ENCODE measurements at regions not wholly inside any gene's neighbourhood (a gene's known extent, or its start where the extent isn't known, plus 50 kb on each side); places are given as distances from the start of the nearest gene placed in this dataset.

DNA sequence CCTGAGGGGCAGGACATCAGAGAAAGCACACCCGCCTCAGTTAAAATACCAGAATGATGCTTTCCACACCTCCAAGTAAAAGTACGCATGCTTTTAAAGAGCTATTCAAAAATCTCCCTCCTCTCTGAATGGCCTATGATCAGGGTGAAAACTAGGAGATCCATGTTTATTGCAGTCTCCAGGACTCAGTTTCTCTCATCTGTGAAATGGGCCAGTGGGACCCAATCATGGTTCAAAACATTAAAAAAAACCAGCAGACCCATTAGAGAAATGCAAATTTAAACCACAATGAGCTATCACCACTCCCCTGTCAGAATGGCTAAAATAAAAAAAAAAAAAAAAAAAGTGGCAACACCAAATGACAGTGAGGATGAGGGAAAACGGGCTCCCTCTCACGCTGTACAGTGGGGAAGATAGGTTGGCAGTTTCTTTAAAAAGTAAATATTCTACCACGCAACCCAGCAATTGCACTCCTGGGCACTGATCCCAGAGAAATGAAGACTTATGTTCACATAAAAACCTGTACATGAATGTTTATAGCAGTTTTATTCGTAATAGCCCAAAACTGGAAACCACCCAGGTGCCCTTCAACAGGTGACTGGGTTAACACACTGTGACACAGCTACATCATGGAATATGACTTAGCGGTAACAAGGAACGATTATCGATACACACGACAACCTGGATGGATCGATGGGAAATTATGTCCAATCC is 242.7 kb downstream of the MN1 start:
- no peak for DNase-seq

DNA sequence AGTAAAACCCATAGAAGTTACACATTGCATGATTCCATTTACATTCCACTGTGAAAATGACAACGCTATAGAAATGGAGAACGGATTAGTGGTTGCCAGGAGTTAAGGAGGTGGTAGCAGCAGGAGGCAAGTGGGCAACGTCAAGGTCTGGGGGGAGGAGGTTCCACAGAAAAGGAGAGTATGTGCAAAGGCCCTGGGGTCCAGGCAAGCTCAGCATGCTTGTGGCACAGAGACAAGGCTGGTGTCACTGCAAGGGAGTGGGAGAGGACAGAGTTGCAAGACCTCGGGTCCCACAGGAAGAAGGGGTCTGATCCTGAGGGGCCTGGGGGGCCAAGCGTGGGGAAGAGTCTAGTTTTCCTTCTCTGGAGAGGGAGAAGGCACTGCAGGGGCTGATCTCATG is 240.8 kb downstream of the MN1 start:
- DNase-seq = no peak

DNA sequence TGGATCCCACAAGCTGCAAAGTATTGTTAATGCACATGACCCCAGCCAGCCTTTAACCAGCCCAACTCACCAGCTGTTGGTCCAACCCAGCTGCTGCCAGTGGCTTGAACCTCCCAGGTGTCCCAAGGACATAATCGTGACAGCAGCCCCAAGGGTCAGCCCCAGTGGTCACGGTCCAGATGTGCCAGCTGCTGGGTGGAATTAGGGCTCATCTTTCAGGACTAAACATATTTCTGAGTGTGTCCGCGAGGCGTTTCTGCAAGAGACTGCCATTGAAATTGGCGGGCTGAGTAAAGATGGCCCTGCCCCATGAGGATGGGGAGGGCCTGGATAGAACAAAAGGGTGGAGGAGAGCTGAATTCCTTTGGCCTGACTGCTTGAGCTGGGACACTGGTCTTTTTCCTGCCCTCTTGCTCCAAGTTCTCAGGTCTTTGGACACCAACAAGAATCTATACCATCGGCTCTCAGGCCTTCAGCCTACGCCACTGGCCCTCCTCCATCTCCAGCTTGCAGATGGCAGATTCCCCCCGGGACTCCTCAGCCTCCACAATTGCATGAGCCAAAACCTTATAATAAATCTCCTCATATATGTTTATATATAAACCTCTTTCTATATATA is 240.2 kb downstream of the MN1 start:
- no peak for DNase-seq

GRCh38 chr22:27564806-27565205 is 236.8 kb downstream of the MN1 start:
- peak; percentile 25 for DNase-seq

GRCh38 chr22:27566602-27567001 is 235.0 kb downstream of the MN1 start:
- DNase-seq = no peak

- no peak for DNase-seq
Measured at GRCh38 chr22:27568265-27568664, 233.3 kb downstream of the MN1 start.

GRCh38 chr22:27571463-27572277 is 229.9 kb downstream of the MN1 start:
- no peak for DNase-seq

DNA sequence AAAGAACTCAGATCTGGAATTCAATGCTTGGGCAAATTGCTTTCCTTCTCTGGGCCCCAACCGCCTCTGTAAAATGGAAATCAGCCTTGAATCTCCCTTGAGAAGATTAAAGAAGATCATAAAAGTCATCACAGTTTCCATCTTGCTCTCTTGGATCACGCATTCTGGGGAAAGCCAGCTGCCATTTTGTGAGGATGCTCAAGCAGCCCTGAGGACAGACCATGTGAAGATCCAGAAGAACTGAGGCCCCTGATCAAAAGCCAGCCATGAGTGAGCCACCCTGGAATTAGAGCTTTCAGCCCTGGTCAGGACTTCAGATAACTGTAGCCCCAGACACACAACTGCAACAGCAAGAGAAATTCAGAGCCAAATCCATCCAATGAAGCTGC is 229.3 kb downstream of the MN1 start:
- DNase-seq = no peak

DNA sequence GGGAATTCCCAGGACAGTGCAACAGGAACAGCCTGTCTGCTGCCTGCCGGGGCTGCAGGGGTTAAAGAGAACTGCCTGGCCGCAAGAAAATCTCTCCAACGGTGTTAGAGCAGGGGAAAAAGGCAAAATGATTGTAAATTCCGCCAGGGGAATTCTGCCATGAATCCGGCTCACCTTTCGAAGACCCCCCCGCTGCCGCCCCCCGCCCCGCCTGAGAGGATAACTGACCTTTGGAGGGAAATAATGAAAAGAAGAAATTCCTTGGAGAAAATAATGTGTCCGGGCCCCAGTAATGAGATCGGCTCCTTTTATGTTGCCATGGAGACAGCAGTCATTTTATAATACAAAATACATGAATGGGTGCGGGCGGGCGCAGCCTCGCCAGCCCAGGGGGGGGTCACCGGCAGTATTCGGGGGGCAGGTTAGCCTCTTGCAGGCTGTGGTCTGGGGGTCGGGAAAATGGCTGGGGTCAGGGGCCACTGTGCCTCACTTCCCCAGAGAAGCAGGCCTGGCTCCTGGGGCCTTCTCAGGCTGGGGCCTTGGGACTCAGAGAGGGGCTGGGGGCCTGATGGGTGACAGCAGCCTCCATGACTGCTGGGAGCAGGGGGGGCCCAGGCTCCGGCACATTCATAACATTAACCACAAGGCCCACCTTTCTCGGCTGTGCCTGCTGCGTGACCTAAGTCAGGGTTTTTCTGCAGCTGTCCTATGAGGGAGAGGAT is 228.1 kb downstream of the MN1 start:
- DNase-seq = no peak

- DNase-seq = no peak
Measured at GRCh38 chr22:27574002-27574366, 227.6 kb downstream of the MN1 start.

DNA sequence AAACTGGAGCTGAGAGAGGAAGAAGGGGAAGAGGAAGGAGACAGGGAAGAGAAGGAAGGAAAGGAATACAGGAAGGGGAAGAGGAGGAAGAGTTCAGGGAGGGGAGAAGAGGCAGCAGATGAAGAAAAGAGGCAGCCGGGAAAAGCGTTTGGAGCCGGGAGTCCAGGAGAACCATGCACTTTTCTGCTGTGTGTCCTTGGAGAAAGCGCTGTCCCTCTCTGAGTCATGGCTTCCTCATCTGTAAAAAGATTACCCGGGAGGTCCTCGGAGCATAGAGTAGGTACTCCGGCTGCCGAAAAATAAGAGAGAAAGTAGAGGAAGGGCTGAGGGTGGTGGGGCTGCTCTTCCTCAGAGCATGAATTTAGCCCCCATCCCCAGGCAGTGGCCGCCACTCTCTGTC is 226.9 kb downstream of the MN1 start:
- no peak for DNase-seq

DNA sequence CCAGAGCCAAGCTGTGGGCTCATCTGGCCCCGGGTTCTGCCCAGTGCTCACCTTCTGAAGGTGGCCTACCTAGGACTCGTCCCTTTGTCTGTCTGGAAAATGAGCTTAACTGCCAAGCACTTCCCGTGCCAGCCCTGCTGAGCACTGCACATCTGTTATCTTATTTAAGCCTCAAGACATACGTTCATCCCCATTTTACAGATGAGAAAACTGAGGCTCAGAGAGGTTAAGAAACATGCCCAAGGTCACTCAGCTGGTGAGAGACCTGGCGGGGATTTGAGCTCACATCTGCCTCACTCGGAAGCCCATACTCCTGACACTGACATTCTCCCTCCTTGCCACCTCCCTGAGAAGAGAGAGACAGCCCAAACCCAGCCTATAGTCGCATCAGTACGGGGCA is 226.2 kb downstream of the MN1 start:
- no peak for DNase-seq

- no peak for DNase-seq
Measured at GRCh38 chr22:27576413-27576812, 225.1 kb downstream of the MN1 start.

GRCh38 chr22:27576815-27577573 is 224.6 kb downstream of the MN1 start:
- no peak for DNase-seq

- DNase-seq = no peak
Measured at GRCh38 chr22:27577574-27577969, 224.0 kb downstream of the MN1 start.

DNA sequence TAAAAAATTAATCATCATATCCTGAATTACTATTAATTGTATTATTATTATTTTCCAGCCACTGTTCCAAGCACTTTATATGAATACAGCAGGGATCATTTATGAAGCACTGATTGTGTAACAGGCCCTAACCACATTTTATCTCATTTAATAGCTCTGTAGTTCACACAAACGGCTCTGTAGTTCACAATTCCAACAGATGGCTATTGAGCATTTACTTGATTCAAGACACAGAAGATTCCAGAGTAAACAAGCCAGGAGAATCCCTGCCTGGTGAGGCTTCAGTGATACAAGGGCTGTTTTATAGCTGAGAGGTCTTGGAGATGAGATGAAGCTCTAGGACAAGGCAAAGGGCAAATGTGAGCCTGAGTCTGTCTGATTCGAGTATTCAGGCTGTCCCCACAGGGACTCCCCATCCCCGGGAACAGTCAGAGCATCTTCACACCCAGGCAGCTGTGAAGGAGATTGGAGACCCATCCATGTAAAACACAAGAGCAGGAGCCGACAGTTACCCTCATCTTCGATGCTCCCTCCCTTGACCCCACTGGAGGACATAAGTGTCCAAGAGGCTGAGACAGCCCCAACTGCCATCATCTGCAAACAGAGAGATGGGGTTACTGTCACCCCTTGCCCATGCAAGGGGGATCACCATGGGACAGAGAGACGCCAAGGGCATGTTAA is 222.5 kb downstream of the MN1 start:
- no peak for DNase-seq

- DNase-seq = no peak
Measured at GRCh38 chr22:27580311-27580897, 221.2 kb downstream of the MN1 start.

- DNase-seq = no peak
Measured at GRCh38 chr22:27581236-27581635, 220.3 kb downstream of the MN1 start.

GRCh38 chr22:27581688-27582087 is 219.9 kb downstream of the MN1 start:
- DNase-seq = no peak

DNA sequence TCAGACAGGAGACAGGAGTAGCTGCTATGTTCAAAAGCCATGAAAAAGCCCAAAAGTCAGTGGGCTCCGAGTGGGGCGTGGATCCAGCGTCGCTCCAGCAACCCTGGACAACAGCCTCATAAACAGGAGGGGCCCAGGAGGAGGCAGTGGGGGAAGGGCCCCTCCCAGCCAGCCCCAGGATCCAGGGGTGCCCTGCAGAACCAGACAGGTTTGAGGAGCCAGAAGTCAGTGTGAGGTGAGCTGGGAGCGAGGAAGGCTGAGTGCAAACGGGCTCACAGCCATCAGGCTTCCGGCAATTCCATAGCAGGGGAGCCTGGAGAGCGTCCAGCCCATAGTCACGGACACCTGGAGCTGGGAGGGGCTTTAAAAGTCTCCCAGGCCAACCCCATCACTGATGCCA is 217.7 kb downstream of the MN1 start:
- DNase-seq = no peak

GRCh38 chr22:27585141-27585540 is 216.4 kb downstream of the MN1 start:
- DNase-seq = no peak

DNA sequence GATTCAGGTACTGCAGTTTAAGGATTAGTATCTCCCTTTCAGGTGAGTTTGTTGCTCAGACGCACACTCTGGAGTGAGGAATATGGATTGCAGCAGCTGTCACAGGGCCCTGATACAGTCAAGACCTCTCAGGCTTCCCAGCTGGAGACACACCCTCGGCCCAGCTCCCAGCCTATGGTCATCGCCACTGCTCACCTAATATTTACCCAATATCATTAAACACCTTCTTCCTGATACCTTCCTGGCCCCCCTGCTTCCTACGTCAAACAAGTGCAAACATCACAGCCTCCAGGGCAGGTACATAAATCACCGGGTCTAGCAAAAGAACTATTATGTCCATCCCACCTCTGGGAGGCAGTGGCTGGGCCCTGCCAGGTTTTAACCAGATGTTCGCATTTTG is 213.3 kb downstream of the MN1 start:
- no peak for DNase-seq
